Activated T-cell treated with anti-CD3 and anti-CD28 coated beads for 48 hours (primary cell): ENCODE measurements at regions not wholly inside any gene's neighbourhood (a gene's known extent, or its start where the extent isn't known, plus 50 kb on each side); places are given as distances from the start of the nearest gene placed in this dataset.
A peak's percentile ranks its signal among the peaks of the same experiment; 100 is the strongest.
"Not testable (repeated sequence)": the region's sequence is repeated elsewhere in the genome, so short reads cannot be mapped to it uniquely, and the experiment has no call there.

Experiments used
- DNase-seq: peaks from one replicate; pipeline ENCODE4 v3.0.0-alpha.2; 2020; ENCODE audit warnings: low read depth

DNA sequence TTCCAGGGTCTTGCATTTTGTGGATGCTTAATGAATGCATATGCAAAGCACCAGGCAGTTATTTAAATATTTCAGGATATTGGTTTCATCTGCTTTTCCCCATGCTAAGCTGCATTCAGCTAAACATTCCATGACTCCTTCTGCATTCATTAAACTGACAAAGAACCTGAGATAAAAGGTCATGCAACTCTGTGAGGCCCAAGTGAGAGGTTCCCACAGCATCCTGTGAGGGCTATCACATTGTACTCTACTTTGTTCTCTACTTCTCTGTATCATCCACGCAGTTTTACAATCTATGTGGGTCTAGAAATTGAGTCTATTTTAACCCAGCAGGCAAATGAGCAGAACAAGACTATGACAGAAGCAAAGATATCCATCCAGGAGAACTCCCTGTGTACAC lies 86.4 kb upstream of the PRSS16 start:
- no peak for DNase-seq

DNA sequence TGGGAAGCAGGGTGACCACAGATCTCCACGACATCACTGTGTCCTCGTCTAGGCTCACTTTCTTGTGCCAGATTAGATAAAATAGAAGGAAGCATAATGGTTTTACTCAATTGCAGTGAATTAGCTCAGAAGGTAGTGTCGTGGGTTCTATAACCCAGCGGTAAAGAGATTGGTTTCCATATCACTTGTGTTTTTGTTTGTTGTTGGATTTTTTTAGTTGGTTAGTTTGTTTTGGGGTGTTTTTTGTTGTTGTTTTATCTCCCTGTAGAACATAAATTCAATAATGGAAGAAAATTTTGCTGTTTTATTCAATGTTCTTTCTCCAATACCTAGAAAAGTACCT lies 85.9 kb upstream of the PRSS16 start:
- no peak for DNase-seq

DNA sequence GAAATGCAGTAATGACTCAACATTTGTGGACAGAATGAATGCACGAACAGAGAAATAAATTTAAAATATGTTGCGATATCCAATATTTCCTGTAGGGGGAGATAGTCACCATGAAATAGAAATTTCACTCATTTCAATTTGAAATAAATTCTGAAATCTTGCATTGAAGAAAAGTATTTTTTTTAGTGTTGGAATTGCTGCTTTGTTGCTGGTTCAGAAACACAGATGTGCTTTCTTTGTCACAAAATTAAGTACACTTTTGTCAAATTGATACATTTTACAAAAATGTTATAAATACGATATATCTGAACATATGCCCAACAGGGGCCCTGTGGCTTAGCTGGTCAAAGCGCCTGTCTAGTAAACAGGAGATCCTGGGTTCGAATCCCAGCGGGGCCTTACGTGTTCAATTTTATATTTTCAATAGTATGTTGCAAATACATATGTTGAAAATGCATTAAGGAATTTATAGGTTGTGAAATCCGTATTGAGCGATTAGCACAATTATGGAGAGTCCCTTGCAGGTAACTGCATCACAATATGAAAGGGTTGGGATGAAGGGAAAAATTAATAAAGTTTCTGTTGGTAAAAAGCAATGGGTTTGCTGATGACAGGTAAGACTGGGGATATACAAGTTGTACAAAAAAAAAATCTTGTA lies 85.4 kb upstream of the PRSS16 start:
- DNase-seq: no peak

DNA sequence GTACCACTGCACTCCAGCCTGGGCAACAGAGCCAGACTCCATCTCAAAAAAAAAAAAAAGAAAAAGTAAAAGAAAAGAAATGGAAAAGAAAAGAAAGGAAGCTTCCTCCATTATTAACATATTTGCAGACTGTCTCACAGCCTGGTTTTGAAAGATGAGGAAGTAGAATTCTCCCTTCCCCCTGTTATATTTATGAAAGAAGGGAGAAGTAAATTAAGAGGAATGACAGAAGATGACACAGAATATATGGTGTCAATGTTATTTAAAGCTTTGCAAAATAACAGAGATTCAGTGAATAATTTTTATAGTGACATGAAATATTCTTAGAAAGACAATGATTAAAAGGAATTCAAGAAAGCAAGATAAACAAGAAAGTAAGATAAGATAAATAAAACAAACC lies 83.7 kb upstream of the PRSS16 start:
- DNase-seq: no peak

DNA sequence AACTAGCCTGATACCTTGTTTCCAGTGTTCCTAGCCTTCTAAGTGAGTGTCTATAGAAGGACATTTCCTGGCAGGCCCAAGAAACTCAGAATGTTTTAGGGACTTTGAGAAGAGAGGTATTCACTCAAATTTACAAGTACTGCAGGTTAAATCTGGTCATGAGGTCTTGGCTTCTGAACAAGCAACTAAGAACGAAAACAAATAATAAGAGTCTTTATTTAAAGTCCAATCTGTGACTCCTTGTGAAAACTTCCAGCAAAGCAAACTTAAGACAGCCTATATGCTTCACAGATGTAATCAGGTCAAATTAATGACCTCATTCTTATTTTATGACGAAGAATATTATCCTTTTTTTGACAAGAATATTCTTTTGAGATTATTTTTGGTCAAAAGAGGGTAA lies 79.4 kb upstream of the PRSS16 start:
- no peak for DNase-seq

DNA sequence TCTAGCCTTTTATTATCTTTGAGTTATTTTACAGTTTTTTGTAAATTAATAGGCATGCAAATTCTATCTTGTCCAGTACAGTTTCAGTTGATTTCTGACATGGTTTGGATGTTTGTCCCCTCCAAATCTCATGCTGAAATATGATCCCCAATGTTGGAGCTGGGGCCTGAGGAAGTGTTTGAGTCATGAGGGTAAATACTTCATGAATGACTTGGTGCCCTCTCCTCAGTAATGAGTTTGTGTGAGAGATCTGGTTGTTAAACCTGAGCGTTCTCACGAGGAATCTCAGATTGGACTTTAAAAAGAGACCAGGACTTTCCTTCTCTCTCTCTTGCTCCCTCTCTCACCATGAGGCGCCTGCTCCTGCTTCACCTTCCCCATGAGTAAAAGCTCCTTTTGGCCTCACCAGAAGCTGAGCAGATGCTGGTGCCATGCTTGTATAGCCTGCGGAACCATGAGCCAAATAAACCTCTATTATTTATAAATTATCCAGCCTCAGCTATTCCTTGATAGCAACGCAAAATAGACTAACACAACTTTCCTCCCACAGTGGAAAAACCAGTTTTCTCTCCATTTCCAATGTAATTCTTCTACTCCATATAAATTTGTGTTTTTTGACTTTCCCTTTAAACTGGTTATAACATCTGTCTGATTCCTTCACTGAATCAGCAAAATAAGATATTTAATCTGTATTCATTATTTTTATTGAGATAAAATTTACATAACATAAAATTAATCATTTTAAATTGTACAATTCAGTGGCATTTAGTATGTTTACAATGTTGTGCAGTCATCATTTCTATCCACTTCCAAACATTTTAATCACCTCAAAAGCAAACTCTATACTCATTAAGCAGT lies 78.7 kb upstream of the PRSS16 start:
- no peak for DNase-seq

DNA sequence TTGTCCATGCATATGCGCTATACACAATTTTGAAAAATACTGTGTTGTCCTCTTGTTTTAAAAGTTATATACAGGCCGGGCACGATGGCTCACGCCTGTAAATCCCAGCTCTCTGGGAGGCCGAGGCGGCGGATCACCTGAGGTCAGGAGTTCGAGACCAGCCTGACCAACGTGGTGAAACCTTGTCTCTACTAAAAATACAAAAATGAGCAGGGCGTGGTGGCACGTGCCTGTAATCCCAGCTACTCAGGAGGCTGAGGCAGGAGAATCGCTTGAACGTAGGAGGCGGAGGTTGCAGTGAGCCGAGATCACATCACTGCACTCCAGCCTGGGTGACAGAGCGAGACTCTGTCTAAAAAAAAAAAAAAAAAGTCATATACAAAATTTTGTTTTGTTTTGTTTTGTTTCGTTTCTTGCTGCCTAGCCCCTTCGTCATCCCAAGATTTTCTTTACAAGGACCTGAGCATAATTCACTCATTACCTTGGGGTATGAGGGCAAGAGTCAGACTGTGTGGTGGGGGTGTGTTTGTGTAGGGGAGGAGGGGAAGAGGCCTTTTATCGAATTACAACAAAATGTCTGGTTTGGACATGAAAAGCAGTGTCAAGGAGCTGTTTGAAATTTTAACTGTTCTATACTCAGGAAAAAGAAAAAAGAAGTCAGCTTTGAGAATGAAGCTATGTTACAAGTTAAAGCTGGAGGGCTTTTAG lies 74.8 kb upstream of the PRSS16 start:
- DNase-seq: not testable (repeated sequence)

DNA sequence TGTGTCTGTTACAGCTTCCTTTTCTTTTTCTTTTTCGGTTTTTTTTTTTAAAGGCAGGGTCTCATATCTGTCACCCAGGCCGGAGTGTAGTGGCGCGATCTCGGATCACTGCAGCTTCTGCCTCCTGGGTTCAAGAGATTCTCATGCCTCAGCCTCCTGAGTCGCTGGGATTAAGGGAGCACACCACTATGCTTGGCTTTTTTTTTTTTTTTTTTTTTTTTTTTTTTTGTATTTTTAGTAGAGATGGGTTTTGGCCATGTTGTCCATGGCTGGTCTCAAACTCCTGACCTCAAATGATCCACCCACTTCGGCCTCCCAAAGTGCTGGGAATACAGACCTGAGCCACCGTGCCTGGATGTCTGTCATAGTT lies 74.3 kb upstream of the PRSS16 start:
- DNase-seq: not testable (repeated sequence)

DNA sequence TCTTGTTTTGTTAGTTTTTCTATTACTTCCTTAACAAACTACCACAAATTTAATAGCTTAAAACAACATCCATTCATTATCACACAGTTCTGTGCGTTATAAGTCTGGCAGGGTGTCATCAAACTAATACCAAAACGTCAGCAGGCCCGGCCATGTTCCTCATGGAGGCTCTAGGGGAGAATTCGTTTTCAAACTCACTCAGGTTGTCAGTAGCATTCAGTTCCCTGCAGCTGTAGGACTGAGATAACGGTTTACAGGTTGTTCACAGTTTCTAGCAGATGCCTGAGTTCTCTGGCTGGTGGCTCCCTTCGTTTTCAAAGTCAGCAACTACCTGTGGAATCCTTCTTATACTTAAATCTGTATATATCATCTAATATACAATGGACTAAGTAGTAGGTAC lies 72.5 kb upstream of the PRSS16 start:
- DNase-seq: no peak

DNA sequence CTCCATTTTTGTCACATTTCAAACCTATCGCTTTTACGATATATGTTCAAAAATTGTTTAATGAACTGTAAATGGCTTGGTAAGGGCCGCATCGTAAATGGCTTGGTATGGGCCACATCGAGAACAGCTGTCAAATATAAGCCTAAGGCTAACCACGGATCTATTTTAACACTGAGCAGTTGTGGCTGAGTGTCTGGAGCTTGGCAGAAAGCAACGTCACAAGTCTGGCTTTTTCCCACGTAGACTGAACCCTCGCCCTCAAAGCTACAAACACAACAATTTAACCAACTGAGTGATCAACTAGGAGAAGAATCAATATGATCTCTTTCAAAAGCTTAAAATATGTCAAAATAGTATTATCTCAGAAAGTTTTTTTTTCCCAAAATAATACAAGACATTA lies 71.4 kb upstream of the PRSS16 start:
- no peak for DNase-seq

DNA sequence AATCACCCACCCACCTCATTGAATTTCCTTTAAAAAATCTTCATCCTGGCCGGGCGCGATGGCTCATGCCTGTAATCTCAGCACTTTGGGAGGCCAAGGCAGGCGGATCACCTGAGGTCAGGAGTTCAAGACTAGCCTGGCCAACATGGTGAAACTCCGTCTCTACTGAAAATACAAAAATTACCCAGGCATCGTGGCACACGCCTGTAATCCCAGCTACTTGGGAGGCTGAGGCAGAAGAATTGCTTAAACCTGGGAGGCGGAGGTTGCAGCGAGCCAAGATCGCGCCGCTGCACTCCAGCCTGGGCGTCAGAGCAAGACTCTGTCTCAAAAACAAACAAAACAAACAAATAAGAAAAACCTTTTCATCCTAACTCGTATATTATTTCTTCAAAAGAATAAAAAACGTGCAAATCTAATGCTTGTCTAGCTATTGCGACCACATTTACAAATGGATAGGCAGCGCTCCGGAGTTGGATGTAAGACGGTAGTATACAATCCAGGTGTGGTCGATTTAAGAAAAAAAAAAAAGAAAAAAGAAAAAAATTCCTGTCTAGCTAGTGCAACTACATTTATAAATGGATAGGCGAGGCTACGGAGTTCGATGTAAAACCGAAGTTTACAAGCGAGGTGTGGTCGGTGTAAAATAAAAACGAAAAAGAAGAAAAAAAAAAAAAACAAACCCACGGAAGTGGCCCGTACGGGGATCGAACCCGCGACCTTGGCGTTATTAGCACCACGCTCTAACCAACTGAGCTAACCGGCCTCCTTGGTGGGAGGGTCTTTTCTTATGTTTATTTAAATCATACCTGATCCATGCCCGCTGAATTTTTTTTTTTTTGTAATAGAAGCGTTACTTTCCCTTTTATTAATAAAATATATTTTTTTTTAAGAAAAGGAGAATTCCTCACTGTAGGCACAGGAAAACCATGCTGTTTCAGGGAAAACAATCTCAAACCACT lies 70.7 kb upstream of the PRSS16 start:
- peak; percentile 47 for DNase-seq

DNA sequence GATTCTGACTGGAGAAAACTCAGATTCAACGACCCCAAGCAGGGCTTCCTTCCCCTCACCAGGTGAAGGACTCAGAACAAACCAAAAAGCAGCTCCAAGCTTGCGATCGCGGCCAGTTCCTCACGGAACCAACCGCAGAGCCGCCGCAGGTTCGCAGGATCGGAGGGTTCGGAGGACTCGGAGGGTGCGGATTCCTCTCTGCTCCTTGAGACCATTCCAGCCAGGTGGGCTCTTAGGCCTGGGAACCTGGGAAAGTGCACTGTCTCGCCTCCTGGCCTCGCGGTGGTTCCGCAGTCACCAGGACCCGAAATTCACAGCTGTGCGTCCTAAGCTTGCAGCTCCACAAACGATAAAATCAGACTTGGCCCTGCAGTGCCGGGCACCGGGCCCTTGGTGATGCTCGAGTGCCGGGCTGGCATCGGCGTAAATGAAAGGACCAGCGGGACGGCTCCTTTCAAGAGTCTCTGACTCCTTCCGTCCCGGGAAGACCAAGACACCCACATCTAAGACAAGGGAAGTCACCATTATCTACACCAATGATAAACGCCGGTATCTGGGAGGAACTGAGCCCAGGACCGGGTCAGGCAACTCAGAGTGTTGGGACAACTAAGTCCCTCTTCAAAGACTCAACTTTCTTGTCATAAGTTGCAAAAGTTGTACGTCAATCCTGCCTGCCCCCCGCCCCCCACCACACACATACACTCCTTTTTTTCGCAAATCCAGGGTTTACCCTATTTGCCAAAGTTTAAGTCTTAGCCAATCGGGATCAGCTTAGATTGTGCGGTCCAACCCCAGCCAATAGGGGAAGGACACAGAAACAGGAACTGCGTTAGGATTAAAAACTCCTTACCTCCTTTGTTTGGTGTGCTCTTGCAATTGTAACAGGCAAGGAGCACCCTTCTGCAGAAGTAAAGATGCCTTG lies 69.8 kb upstream of the PRSS16 start:
- DNase-seq: peak; percentile 70

DNA sequence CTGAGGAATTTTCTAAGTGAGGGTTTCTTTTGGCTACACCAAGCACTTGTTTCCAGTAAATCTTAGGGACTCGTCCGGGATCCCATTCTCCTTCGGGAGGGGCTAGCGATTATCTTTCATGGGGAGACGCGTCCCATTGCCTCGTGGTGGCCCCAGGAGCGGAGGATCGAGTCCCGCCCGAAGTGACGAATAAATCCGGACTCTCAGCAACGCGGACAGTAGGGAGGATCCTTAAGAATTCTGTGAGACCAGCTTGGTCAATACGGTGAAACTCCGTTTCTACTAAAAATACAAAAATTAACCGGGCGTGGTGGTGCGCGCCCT lies 69.1 kb upstream of the PRSS16 start:
- no peak for DNase-seq

DNA sequence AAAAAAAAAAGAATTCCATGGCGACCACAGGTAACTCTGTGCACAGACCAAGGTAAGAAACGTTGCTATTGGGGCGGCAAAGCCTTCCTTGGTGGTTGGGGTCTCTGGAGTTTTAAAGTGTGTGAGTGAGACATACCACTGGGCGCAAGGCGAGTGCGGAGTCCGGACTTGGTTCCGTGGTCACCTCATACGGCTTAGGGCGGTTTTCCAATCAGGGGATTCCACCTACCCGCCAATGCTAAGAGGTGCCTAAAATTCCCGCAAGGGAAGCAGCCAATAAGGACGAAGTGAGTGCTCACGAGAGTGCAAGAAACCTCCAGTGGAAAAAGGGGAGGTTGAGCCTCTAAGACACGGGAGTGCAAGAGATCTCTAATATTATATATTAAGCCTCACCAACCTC lies 68.6 kb upstream of the PRSS16 start:
- DNase-seq: no peak

DNA sequence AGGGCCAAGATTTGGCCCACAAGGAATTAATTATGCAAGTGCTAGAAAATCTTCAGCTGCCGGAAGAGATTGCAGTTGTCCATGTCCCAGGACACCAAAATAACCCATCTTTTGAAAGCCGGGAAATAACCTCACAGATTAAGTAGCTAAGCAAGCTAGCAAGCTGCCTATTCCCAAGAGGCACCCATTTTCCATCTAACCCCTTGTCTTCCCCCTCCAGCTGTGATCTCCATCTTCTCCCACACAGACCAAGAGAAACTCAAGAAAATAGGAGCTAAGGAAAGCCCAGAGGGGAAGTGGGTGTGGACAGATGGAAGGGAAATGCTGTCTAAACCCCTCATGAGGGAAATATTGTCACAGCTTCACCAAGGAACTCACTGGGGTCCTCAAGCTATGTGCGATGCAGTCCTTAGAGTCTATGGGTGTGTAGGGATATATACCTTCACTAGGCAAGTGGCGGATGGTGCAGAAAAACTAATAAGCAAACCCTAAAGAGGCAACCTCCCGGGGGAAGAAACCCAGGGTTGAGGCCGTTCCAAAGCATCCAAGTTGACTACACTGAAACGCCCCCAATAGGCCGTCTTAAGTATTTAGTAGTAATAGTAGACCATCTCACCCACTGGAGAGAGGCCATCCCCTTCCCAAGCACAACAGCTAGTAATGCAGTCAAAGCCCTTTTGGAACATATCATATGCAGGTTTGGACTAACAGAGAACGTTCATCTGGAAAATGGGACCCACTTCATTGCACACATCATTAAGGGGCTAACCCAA lies 64.3 kb upstream of the PRSS16 start:
- DNase-seq: no peak

DNA sequence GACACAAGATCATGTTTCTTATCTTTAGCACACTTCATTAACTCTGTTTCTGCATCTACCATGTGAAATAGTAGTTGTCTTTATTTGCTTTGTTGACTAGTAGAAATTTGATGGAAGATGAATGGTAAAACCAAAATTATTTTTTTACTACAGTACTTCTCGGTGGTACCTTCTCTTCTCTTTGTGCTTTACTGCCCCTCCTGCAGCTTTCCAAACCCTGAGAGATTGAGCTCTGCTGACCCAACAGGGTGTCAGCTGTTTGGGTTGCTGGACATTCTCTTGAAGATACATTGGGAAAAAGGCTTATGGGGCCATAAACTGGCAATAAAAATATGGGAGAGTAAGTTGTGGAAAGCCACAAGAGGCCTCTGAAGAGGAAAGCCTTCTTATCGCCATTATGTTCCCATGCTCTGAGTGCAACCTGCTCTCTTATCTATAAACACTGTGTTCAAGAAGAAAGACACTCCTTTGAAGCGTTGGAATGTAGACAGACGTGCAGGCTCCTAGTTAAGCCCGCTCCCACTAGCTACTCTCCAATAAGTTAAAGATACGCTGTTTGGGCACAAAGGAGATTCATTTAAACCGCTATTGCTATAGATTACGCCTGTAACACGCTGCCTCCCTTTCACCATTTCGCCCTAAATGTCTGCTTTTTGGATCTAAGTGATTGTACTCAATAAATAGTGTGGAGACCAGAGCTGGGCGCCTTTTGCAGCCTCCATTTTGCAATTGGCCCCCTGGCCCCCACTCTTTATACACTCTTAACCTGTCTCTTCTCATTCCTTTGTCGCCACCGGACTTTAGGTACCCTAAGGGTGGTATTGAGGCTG lies 60.1 kb upstream of the PRSS16 start:
- no peak for DNase-seq

DNA sequence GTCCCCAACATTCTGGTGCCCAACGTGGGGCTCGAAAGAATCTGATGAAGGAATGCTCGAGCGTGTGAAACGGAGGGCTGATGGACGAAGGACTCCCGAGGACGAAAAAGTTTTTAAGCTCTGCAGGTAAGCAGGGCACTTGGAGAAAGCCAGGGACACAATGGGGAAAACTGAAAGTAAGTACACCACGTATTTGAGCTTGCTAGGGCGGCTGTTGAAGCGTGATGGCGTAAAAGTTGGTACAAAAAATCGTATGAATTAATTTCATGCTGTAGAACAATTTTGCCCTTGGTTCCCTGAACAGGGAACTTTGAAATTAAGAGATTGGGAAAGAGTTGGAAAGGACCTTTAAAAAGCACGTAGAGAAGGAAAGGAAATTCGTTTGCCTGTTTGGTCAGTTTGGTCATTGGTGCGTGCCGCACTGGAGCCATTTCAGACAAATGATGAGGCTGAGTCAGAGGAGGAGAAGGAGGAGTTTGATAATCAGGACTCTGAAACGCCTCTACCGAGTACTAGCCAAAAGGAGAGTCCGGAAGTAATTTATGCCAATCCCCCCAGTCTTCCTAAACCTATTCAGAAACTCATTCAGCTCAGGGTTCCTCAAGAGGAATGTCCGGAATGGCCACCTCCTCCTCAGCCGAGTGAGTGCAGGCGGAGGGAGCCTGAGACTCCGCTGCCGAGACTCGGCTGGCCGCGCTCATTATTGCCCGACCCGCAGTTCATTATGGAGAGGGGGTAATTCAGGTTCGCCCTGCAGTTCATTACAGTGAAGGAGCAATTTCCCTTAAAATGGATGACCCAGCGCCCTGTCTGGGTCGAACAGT lies 59.2 kb upstream of the PRSS16 start:
- DNase-seq: peak; percentile 33

DNA sequence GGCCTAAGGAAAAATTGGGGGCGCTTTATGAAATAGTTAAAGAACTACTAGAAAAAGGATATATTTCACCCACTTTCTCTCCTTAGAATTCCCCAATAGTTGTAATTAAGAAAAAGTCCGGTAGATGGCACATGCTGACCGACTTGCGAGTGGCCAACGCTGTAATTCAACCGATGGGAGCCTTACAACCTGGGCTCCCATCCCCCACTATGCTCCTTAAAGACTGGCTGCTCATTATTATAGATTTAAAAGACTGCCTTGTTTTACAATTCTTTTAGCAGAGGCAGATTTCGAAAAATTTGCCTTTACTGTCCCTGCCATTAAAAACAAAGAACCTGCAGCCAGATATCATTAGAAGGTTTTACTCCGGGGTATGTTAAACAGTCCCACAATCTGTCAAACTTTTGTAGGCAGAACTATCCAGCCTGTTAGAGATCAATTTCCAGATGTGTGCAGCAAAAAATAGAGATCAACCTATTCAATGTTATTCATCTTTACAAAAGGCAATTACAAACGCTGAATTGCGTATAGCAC lies 58.5 kb upstream of the PRSS16 start:
- DNase-seq: peak; percentile 40
